GM12878 (cell line): ENCODE measurements at regions not wholly inside any gene's neighbourhood (a gene's known extent, or its start where the extent isn't known, plus 50 kb on each side); places are given as distances from the start of the nearest gene placed in this dataset.
A peak's percentile ranks its signal among the peaks of the same experiment; 100 is the strongest.

ENCODE experiments used
- ATF7 ChIP-seq: fragments of 450-650 bp; IDR thresholded peaks from 2 replicates; pipeline ENCODE4 v1.6.1; 2016; ENCODE audit warnings: low read depth, mild to moderate bottlenecking
- BRCA1 ChIP-seq: IDR thresholded peaks from 2 replicates; pipeline ENCODE4 v1.6.1; 2011; ENCODE audit warnings: low read depth, low read length, improper control_type of control experiment
- CREB1 ChIP-seq: IDR thresholded peaks from 2 replicates; pipeline ENCODE4 v1.6.1; 2012; ENCODE audit warnings: low read depth, mild to moderate bottlenecking, inconsistent platforms
- CREM ChIP-seq: IDR thresholded peaks from 2 replicates; pipeline ENCODE4 v1.6.1; 2014; ENCODE audit warnings: antibody characterized with exemption, low read depth
- EP300 ChIP-seq, 2 experiments: fragments of 150-350 bp in 1 of 2; IDR thresholded peaks; 2 replicates each; pipeline ENCODE4 v1.6.1; 2011 to 2012; ENCODE audit warnings: low read depth in 2 of 2, low read length in 2 of 2, borderline replicate concordance in 1 of 2, improper control_type of control experiment in 1 of 2, inconsistent platforms in 1 of 2; ENCODE audit not compliant: control insufficient read depth in 1 of 2
- FOS ChIP-seq: IDR thresholded peaks from 3 replicates; pipeline ENCODE4 v1.6.1; 2011; ENCODE audit warnings: borderline replicate concordance; ENCODE audit not compliant: insufficient read length; ENCODE audit errors: extremely low read depth
- GABPA ChIP-seq: IDR thresholded peaks from 2 replicates; pipeline ENCODE4 v1.6.1; 2014; ENCODE audit warnings: antibody characterized with exemption, low read depth, mild to moderate bottlenecking, inconsistent platforms
- GATAD2B ChIP-seq: fragments of 450-650 bp; conservative IDR thresholded peaks from 2 replicates; pipeline ENCODE4 v1.6.1; 2017; ENCODE audit warnings: low read depth, mild to moderate bottlenecking, moderate library complexity
- HDAC2 ChIP-seq: fragments of 200-600 bp; sonication (generic); IDR thresholded peaks from 2 replicates; pipeline ENCODE4 v1.6.1; 2017
- HDAC6 ChIP-seq: fragments of 200-600 bp; sonication (generic); IDR thresholded peaks from one replicate; pipeline ENCODE4 v1.8.0; 2017; ENCODE audit warnings: antibody characterized with exemption; ENCODE audit not compliant: unreplicated experiment
- KLF5 ChIP-seq: fragments of 450-650 bp; IDR thresholded peaks from 2 replicates; pipeline ENCODE4 v1.6.1; 2014; ENCODE audit warnings: mild to moderate bottlenecking; ENCODE audit not compliant: partially characterized antibody
- LARP7 ChIP-seq: fragments of 450-650 bp; IDR thresholded peaks from 2 replicates; pipeline ENCODE4 v1.6.1; 2017; ENCODE audit warnings: mild to moderate bottlenecking
- NFXL1 ChIP-seq: fragments of 450-650 bp; IDR thresholded peaks from 2 replicates; pipeline ENCODE4 v1.6.1; 2017; ENCODE audit warnings: antibody characterized with exemption, mild to moderate bottlenecking, borderline replicate concordance
- NFYA ChIP-seq: IDR thresholded peaks from 2 replicates; pipeline ENCODE4 v1.6.1; 2011; ENCODE audit warnings: low read depth, mild to moderate bottlenecking, low read length, improper control_type of control experiment, borderline replicate concordance
- PBX3 ChIP-seq: IDR thresholded peaks from 2 replicates; pipeline ENCODE4 v1.6.1; 2011; ENCODE audit warnings: mild to moderate bottlenecking, low read depth, low read length, moderate library complexity; ENCODE audit not compliant: insufficient replicate concordance
- SIN3A ChIP-seq: IDR thresholded peaks from 2 replicates; pipeline ENCODE4 v1.6.1; 2012; ENCODE audit warnings: low read depth, low read length, improper control_type of control experiment
- SIX5 ChIP-seq: IDR thresholded peaks from 2 replicates; pipeline ENCODE4 v1.6.1; 2011; ENCODE audit warnings: mild to moderate bottlenecking, low read depth, low read length, moderate library complexity; ENCODE audit not compliant: severe bottlenecking
- SRF ChIP-seq, 2 experiments: IDR thresholded peaks; 2 replicates each; pipeline ENCODE4 v1.6.1; 2011; ENCODE audit warnings: low read depth in 2 of 2, low read length in 2 of 2, mild to moderate bottlenecking in 1 of 2, moderate library complexity in 1 of 2
- ZNF687 ChIP-seq: fragments of 450-650 bp; IDR thresholded peaks from 2 replicates; pipeline ENCODE4 v1.6.1; 2017; ENCODE audit warnings: mild to moderate bottlenecking, moderate library complexity
- TF ChIP-seq, protein P1 (sequence below): fragments of 450-650 bp; conservative IDR thresholded peaks from 2 replicates; pipeline ENCODE4 v1.6.1; 2017; ENCODE audit warnings: mild to moderate bottlenecking, moderate library complexity

GRCh38 chr2:8488001-8488738, 193.7 kb upstream of the ID2 start (continued):
- TF ChIP-seq ZNF687 (peak; percentile 57), NFXL1 (no peak), CREB1 (peak; percentile 48), HDAC2 (no peak), LARP7 (no peak), GATAD2B (peak; percentile 79), NFYA (no peak), CREM (peak; percentile 83), EP300 (IDR thresholded peaks at IDR 0.05; ENCODE audit: borderline replicate concordance in 1 of 2, control insufficient read depth in 1 of 2, low read depth in 2 of 2, low read length in 2 of 2) (peak; percentile 78 to 80; a peak in 3 of 4 replicates), FOS (no peak), SIX5 (no peak), BRCA1 (no peak), PBX3 (peak; percentile 85), SIN3A (no peak; the same call in 1 of the 2 replicates), KLF5 (no peak), ATF7 (peak; percentile 90), GABPA (peak; percentile 86), SRF (IDR thresholded peaks at IDR 0.05; ENCODE audit: low read depth in 2 of 2, low read length in 2 of 2) (no peak), HDAC6 (no peak)
- TF ChIP-seq, protein P1, sequence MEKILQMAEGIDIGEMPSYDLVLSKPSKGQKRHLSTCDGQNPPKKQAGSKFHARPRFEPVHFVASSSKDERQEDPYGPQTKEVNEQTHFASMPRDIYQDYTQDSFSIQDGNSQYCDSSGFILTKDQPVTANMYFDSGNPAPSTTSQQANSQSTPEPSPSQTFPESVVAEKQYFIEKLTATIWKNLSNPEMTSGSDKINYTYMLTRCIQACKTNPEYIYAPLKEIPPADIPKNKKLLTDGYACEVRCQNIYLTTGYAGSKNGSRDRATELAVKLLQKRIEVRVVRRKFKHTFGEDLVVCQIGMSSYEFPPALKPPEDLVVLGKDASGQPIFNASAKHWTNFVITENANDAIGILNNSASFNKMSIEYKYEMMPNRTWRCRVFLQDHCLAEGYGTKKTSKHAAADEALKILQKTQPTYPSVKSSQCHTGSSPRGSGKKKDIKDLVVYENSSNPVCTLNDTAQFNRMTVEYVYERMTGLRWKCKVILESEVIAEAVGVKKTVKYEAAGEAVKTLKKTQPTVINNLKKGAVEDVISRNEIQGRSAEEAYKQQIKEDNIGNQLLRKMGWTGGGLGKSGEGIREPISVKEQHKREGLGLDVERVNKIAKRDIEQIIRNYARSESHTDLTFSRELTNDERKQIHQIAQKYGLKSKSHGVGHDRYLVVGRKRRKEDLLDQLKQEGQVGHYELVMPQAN: peak; percentile 59
